H1 (cell line): ENCODE measurements at regions not wholly inside any gene's neighbourhood (a gene's known extent, or its start where the extent isn't known, plus 50 kb on each side); places are given as distances from the start of the nearest gene placed in this dataset.

Experiments
- CTCF ChIA-PET: fragments of 300-600 bp; sonication (Branson Sonifier 250); formaldehyde crosslinking; loops from one replicate; lab custom pipeline; 2021; ENCODE audit not compliant: partially characterized antibody; lab: Charles Lee
- POLR2A ChIA-PET: fragments of 300-600 bp; sonication (Branson Sonifier 250); formaldehyde crosslinking; loops from one replicate; lab custom pipeline; 2021; ENCODE audit warnings: inconsistent platforms; ENCODE audit not compliant: partially characterized antibody; lab: Charles Lee
- DNase-seq, 2 experiments: peaks; one replicate each; pipeline versions ENCODE4 v3.0.0 to v3.0.0-alpha.2; 2010 to 2022; ENCODE audit warnings: low spot score in 2 of 2, low read depth in 1 of 2, mixed read lengths in 1 of 2
- FAIRE-seq: peaks from 2 replicates; lab custom pipeline; 2011; peaks lifted over from hg19 to GRCh38; lab: Jason Lieb, UNC
- H2AFZ ChIP-seq: 2 replicates; pipeline ENCODE4 v1.8.1; 2012; ENCODE audit warnings: low read length, inconsistent platforms
- H2AK5ac ChIP-seq: 2 replicates; pipeline ENCODE4 v1.6.1; 2013; ENCODE audit warnings: low read depth, low read length
- H2BK120ac ChIP-seq: replicated peaks from 2 replicates; pipeline ENCODE3; 2013; ENCODE audit warnings: low read depth, low read length, inconsistent platforms
- H2BK12ac ChIP-seq: 2 replicates; pipeline ENCODE4 v1.6.1; 2013; ENCODE audit warnings: low read depth, low read length
- H2BK15ac ChIP-seq: 2 replicates; pipeline ENCODE4 v1.6.1; 2013; ENCODE audit warnings: low read length
- H2BK20ac ChIP-seq: 2 replicates; pipeline ENCODE4 v1.6.1; 2013; ENCODE audit warnings: low read length
- H2BK5ac ChIP-seq: 2 replicates; pipeline ENCODE4 v1.6.1; 2013; ENCODE audit warnings: low read depth, low read length
- H3K14ac ChIP-seq: 2 replicates; pipeline ENCODE4 v1.6.1; 2013; ENCODE audit warnings: inconsistent platforms; ENCODE audit not compliant: insufficient read length
- H3K18ac ChIP-seq: 2 replicates; pipeline ENCODE4 v1.6.1; 2013; ENCODE audit warnings: low read length; ENCODE audit errors: extremely low read depth
- H3K23ac ChIP-seq: 2 replicates; pipeline ENCODE4 v1.6.1; 2013; ENCODE audit warnings: inconsistent platforms; ENCODE audit not compliant: insufficient read length
- H3K23me2 ChIP-seq: 2 replicates; pipeline ENCODE4 v1.6.1; 2013; ENCODE audit warnings: low read depth, low read length
- H3K27ac ChIP-seq: 2 replicates; pipeline ENCODE4 v1.6.1; 2011; ENCODE audit warnings: low read depth, low read length, inconsistent platforms
- H3K27me3 ChIP-seq, 4 experiments: replicated peaks in 1 of 4; 1 replicate in 1 of 4; 2 replicates in 3 of 4; pipeline versions ENCODE4 v1.6.1 to v1.8.1; 2011 to 2013; ENCODE audit warnings: low read length in 3 of 4, mild to moderate bottlenecking in 3 of 4, inconsistent platforms in 2 of 4, mixed read lengths in 2 of 4, moderate library complexity in 1 of 4; ENCODE audit not compliant: control insufficient read depth in 3 of 4, insufficient read depth in 3 of 4; ENCODE audit errors: extremely low read depth in 1 of 4
- H3K36me3 ChIP-seq, 4 experiments: 2 replicates each; pipeline versions ENCODE4 v1.6.1 to v1.8.1; 2011 to 2013; ENCODE audit warnings: mild to moderate bottlenecking in 4 of 4, low read length in 3 of 4, moderate library complexity in 2 of 4, control low read depth in 1 of 4, inconsistent platforms in 1 of 4; ENCODE audit not compliant: insufficient read depth in 4 of 4, control insufficient read depth in 2 of 4
- H3K4ac ChIP-seq: replicated peaks from 2 replicates; pipeline ENCODE3; 2013; ENCODE audit warnings: low read length, low read depth, mixed read lengths, inconsistent platforms; ENCODE audit not compliant: insufficient read length
- H3K4me1 ChIP-seq, 4 experiments: replicated peaks in 1 of 4; 1 replicate in 1 of 4; 2 replicates in 3 of 4; pipeline versions ENCODE4 v1.6.1 to v1.8.1; 2011 to 2013; ENCODE audit warnings: low read length in 3 of 4, inconsistent platforms in 2 of 4, mixed read lengths in 1 of 4; ENCODE audit not compliant: insufficient read depth in 4 of 4, control insufficient read depth in 3 of 4
- H3K4me2 ChIP-seq, 2 experiments: 2 replicates each; pipeline versions ENCODE4 v1.6.1 to v1.8.1; 2011 to 2013; ENCODE audit warnings: low read depth in 2 of 2, low read length in 2 of 2, control low read depth in 1 of 2, inconsistent platforms in 1 of 2, mild to moderate bottlenecking in 1 of 2; ENCODE audit not compliant: insufficient read depth in 1 of 2
- H3K4me3 ChIP-seq, 4 experiments: fragments of 200-600, 300-600 bp in 1 of 4; sonication (generic), shearing (Covaris generic), sonication (Bioruptor Twin) in 1 of 4; 2 replicates each; pipeline versions ENCODE4 v1.5.1 to v1.8.1; 2011 to 2016; ENCODE audit warnings: low read length in 4 of 4, low read depth in 3 of 4, control low read depth in 2 of 4, inconsistent platforms in 2 of 4, mild to moderate bottlenecking in 2 of 4, mixed read lengths in 1 of 4, moderate library complexity in 1 of 4; ENCODE audit not compliant: insufficient read depth in 2 of 4; ENCODE audit errors: extremely low read depth in 1 of 4
- H3K56ac ChIP-seq: replicated peaks from 2 replicates; pipeline ENCODE3; 2013; ENCODE audit warnings: low read depth, mild to moderate bottlenecking, mixed read lengths, low read length, inconsistent platforms; ENCODE audit not compliant: insufficient read length
- H3K79me1 ChIP-seq: 2 replicates; pipeline ENCODE4 v1.6.1; 2013; ENCODE audit warnings: low read depth, low read length, control low read depth
- H3K79me2 ChIP-seq, 2 experiments: 2 replicates each; pipeline versions ENCODE4 v1.6.1 to v1.8.1; 2012 to 2013; ENCODE audit warnings: low read length in 2 of 2, mild to moderate bottlenecking in 2 of 2, inconsistent platforms in 1 of 2; ENCODE audit not compliant: insufficient read depth in 2 of 2, control insufficient read depth in 1 of 2
- H3K9ac ChIP-seq, 4 experiments: replicated peaks in 1 of 4; 1 replicate in 1 of 4; 2 replicates in 3 of 4; pipeline versions ENCODE4 v1.6.1 to v1.8.1; 2011 to 2013; ENCODE audit warnings: low read depth in 3 of 4, low read length in 3 of 4, control low read depth in 2 of 4, mild to moderate bottlenecking in 2 of 4, moderate library complexity in 2 of 4, inconsistent platforms in 1 of 4; ENCODE audit errors: extremely low read depth in 1 of 4
- H3K9me3 ChIP-seq, 2 experiments: 2 replicates each; pipeline versions ENCODE4 v1.6.1 to v1.8.1; 2012 to 2013; ENCODE audit warnings: mild to moderate bottlenecking in 2 of 2, moderate library complexity in 2 of 2, control low read depth in 1 of 2, inconsistent platforms in 1 of 2, low read depth in 1 of 2, low read length in 1 of 2, mixed read lengths in 1 of 2; ENCODE audit not compliant: insufficient read depth in 2 of 2
- H4K20me1 ChIP-seq, 2 experiments: replicated peaks in 1 of 2; 2 replicates each; pipeline versions ENCODE3 to v1.8.1; 2011 to 2013; ENCODE audit warnings: inconsistent platforms in 2 of 2, low read length in 2 of 2, mild to moderate bottlenecking in 1 of 2; ENCODE audit not compliant: insufficient read depth in 2 of 2, control insufficient read depth in 1 of 2
- H4K5ac ChIP-seq: 2 replicates; pipeline ENCODE4 v1.6.1; 2013; ENCODE audit warnings: low read length, low read depth, mixed read lengths, inconsistent platforms; ENCODE audit not compliant: insufficient read length
- H4K8ac ChIP-seq: 2 replicates; pipeline ENCODE4 v1.8.0; 2013; ENCODE audit warnings: mild to moderate bottlenecking, moderate library complexity, low read length, inconsistent platforms; ENCODE audit not compliant: insufficient read depth; ENCODE audit errors: extremely low read depth
- H4K91ac ChIP-seq: replicated peaks from 2 replicates; pipeline ENCODE3; 2013; ENCODE audit warnings: low read length, mixed read lengths, inconsistent platforms; ENCODE audit not compliant: insufficient read length
- BCL11A ChIP-seq, 2 experiments: IDR thresholded peaks; one replicate each; pipeline ENCODE4 v1.6.1; 2011; ENCODE audit warnings: low read depth in 2 of 2, low read length in 2 of 2, mild to moderate bottlenecking in 2 of 2
- GTF2F1 ChIP-seq: IDR thresholded peaks from 2 replicates; pipeline ENCODE4 v1.6.1; 2012; ENCODE audit warnings: low read depth, low read length, improper control_type of control experiment, borderline replicate concordance
- YY1 ChIP-seq: IDR thresholded peaks from 2 replicates; pipeline ENCODE4 v1.6.1; 2011; ENCODE audit warnings: low read depth, mild to moderate bottlenecking, low read length
- WGBS, 2 experiments: shearing (Covaris generic) in 1 of 2; methylation state at CpG; one replicate each; pipeline versions ENCODE4 v1.1.6 to v1.1.7; 2013 to 2015; ENCODE audit warnings: low lambda C conversion rate in 2 of 2, mixed read lengths in 2 of 2, inconsistent platforms in 1 of 2, low coverage in 1 of 2, missing lambda C conversion rate in 1 of 2; ENCODE audit not compliant: insufficient replicate concordance in 2 of 2, insufficient coverage in 1 of 2, insufficient read length in 1 of 2; ENCODE audit errors: extremely low coverage in 1 of 2, missing lambda C conversion rate in 1 of 2; 5-methylcytosine and 5-hydroxymethylcytosine counted together
- TF ChIP-seq, protein P1 (sequence below): IDR thresholded peaks from 2 replicates; pipeline ENCODE4 v1.6.1; 2012; ENCODE audit warnings: inconsistent platforms

GRCh38 chr14:44820230-44820964 is 141.3 kb downstream of the KLHL28 start:
- peak; percentile 19 for FAIRE-seq
- peak overlapping the region; percentile 21; the same call in 1 of the 2 replicates for H3K27ac ChIP-seq

More at GRCh38 chr14:44820230-44820964, 141.3 kb downstream of the KLHL28 start:
- Histone ChIP-seq H3K4ac (no peak overlapping the region), H4K8ac (peak overlapping the region; percentile 57; the same call in 1 of the 2 replicates), H2BK12ac (no peak overlapping the region), H3K27me3 (no peaks in the 10 kb centered on the region), H2BK15ac (no peak overlapping the region), H3K9me3 (no peaks in the 10 kb centered on the region), H2BK5ac (no peak overlapping the region; the same call in 1 of the 2 replicates), H3K14ac (no peak overlapping the region), H2BK120ac (no peak overlapping the region), H2AK5ac (no peak overlapping the region), H3K56ac (no peak overlapping the region), H3K79me2 (no peaks in the 10 kb centered on the region), H2BK20ac (no peak overlapping the region), H4K20me1 (no peaks in the 10 kb centered on the region), H3K23ac (no peak overlapping the region), H3K4me3 (no peak overlapping the region; a peak in 1 of 8 replicates), H3K18ac (no peak overlapping the region; the same call in 1 of the 2 replicates), H3K79me1 (no peaks in the 10 kb centered on the region), H4K91ac (no peak overlapping the region), H2AFZ (peak overlapping the region; percentile 93), H3K4me1 (peaks cover 0 to 7% (median 3%) of the 10 kb centered on the region in 4 experiments; a peak in 4 of 7 replicates), H3K9ac (no peak overlapping the region), H3K23me2 (no peaks in the 10 kb centered on the region), H3K36me3 (no peaks in the 10 kb centered on the region), H3K4me2 (peak overlapping the region in 1 of 2 experiments; percentile 33; a peak in 1 of 4 replicates), H4K5ac (no peak overlapping the region)
- ChIA-PET POLR2A (no interaction called here), CTCF (interaction anchor here (0.9 to 2.0 kb wide), 6 partner anchors 8 to 26 kb away, joined by 3 to 8 read pairs (median 5); no protein-coding TSS in a partner anchor)
- TF ChIP-seq GTF2F1 (no peak), BCL11A (IDR thresholded peaks at IDR 0.05; ENCODE audit: low read depth in 2 of 2, low read length in 2 of 2) (no peak), YY1 (peak; percentile 80)
- TF ChIP-seq, protein P1, sequence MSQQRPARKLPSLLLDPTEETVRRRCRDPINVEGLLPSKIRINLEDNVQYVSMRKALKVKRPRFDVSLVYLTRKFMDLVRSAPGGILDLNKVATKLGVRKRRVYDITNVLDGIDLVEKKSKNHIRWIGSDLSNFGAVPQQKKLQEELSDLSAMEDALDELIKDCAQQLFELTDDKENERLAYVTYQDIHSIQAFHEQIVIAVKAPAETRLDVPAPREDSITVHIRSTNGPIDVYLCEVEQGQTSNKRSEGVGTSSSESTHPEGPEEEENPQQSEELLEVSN, result no peak
- 84% methylated on average over 5 of the region's 5 CpGs; no CpG with 5 or more reads in 1 of the 2 experiments for WGBS, 2 experiments
- peak in 1 of 2 experiments; percentile 49 for DNase-seq
